ENCODE measurements at regions not wholly inside any gene's neighbourhood (a gene's known extent, or its start where the extent isn't known, plus 50 kb on each side); places are given as distances from the start of the nearest gene placed in this dataset.

DNA sequence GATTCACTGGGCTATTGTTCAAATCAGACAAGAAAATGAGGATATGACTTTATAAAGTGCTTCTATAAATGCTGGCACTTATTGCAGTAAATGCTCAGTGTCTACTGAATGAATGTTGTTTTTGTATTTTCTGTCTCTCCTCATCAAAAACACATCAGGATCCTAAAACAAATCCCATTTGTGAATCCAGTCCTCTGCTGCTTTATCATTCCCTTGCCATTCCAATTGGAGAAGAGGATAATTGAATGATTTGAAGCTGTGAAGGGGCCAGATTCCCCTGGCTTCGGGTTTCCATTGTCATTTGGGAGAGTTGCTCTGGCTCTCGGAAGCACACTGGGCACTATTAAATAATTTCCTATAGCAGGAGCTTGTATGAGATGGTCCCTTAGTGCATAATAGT lies 666.8 kb downstream of the ACTL7B start:
- Histone ChIP-seq H4K20me1 (ENCODE audit: insufficient read depth, low read length) (no peaks in the 10 kb centered on the region), H4K5ac (ENCODE audit: low read depth, low read length) (no peak overlapping the region), H3K18ac (ENCODE audit: low read depth, low read length) (no peak overlapping the region), H3K4ac (ENCODE audit: low read depth, low read length) (no peak overlapping the region), H3K9me3 (ENCODE audit: control insufficient read depth, insufficient read depth, low read length) (no peaks in the 10 kb centered on the region; the same call in 1 of the 2 replicates), H4K8ac (ENCODE audit: low read depth in 2 of 2, low read length in 2 of 2) (no peak overlapping the region), H3K4me1 (ENCODE audit: control insufficient read depth, insufficient read depth, low read length) (peaks cover 6% of the 10 kb centered on the region; the same call in 1 of the 2 replicates), H2AK9ac (replicated peaks; ENCODE audit: low read depth, low read length, poor library complexity) (no peak overlapping the region), H3K9ac (ENCODE audit: low read depth, low read length) (no peak overlapping the region), H2AK5ac (ENCODE audit: low read depth, low read length) (no peak overlapping the region), H3K27me3 (ENCODE audit: control insufficient read depth, insufficient read depth, low read length) (no peaks in the 10 kb centered on the region), H3K36me3 (ENCODE audit: control insufficient read depth, insufficient read depth, low read length) (no peaks in the 10 kb centered on the region), H3K27ac (ENCODE audit: insufficient read depth, low read length) (no peak overlapping the region), H2BK15ac (ENCODE audit: low read depth, low read length) (no peak overlapping the region), H3K23ac (ENCODE audit: low read depth, low read length) (no peak overlapping the region), H2BK20ac (ENCODE audit: low read depth, low read length) (no peak overlapping the region), H3K4me2 (ENCODE audit: low read depth, low read length) (no peak overlapping the region), H3K79me1 (ENCODE audit: low read depth in 1 of 2, low read length in 2 of 2) (no peaks in the 10 kb centered on the region), H3K9me1 (ENCODE audit: insufficient read depth, low read length) (peaks cover 5% of the 10 kb centered on the region; the same call in 1 of the 2 replicates), H3K4me3 (ENCODE audit: insufficient read depth, low read depth, low read length) (no peak overlapping the region), H2BK120ac (ENCODE audit: low read depth, low read length) (no peak overlapping the region), H4K91ac (ENCODE audit: insufficient read depth, low read depth, low read length) (no peak overlapping the region), H2AFZ (replicated peaks; ENCODE audit: low read length, poor library complexity) (no peak overlapping the region), H3K56ac (ENCODE audit: extremely low read depth, insufficient read depth, low read length) (no peak overlapping the region), H2BK5ac (ENCODE audit: low read depth, low read length, poor library complexity, severe bottlenecking) (no peak overlapping the region), H3K14ac (replicated peaks; ENCODE audit: low read depth, low read length) (no peak overlapping the region)
- CTCF ChIA-PET: no interaction called here
- in situ Hi-C loops (cut with MboI; ENCODE audit: low sequenced_read_pairs) (no loop called here), dilution Hi-C loops (cut with HindIII; ENCODE audit: low sequenced_read_pairs, unreplicated experiment) (no loop called here), intact Hi-C loops (cut with micrococcal nuclease) (loop anchor here (5.0 kb wide), 1 partner anchor 132 kb away; no protein-coding TSS in a partner anchor)
- DNase-seq (no peak), ATAC-seq (ENCODE audit: low read depth) (no peak)
- POLR2A ChIA-PET (ENCODE audit: unreplicated experiment): no interaction called here
- no TSS peak for BruUV-seq (replicated peaks)
- TF ChIP-seq, protein P1, sequence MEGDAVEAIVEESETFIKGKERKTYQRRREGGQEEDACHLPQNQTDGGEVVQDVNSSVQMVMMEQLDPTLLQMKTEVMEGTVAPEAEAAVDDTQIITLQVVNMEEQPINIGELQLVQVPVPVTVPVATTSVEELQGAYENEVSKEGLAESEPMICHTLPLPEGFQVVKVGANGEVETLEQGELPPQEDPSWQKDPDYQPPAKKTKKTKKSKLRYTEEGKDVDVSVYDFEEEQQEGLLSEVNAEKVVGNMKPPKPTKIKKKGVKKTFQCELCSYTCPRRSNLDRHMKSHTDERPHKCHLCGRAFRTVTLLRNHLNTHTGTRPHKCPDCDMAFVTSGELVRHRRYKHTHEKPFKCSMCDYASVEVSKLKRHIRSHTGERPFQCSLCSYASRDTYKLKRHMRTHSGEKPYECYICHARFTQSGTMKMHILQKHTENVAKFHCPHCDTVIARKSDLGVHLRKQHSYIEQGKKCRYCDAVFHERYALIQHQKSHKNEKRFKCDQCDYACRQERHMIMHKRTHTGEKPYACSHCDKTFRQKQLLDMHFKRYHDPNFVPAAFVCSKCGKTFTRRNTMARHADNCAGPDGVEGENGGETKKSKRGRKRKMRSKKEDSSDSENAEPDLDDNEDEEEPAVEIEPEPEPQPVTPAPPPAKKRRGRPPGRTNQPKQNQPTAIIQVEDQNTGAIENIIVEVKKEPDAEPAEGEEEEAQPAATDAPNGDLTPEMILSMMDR (conservative IDR thresholded peaks at IDR 0.05; ENCODE audit: low read depth, low read length): no peak
- TF ChIP-seq FOS (IDR thresholded peaks at IDR 0.05; ENCODE audit: low read depth, low read length): no peak
- no peak for TF ChIP-seq POLR2A (IDR thresholded peaks at IDR 0.05; ENCODE audit: low read depth, low read length)
- no peak for TF ChIP-seq MXI1 (IDR thresholded peaks at IDR 0.05; ENCODE audit: borderline replicate concordance, low read depth, low read length)
- no peak for TF ChIP-seq NFE2L2 (IDR thresholded peaks at IDR 0.05; ENCODE audit: low read depth, low read length)
- no CpG with 5 or more reads among the region's 2 CpGs for WGBS, 2 experiments (ENCODE audit: extremely low coverage in 2 of 2, insufficient read length in 1 of 2)
